ENCODE measurements at regions not wholly inside any gene's neighbourhood (a gene's known extent, or its start where the extent isn't known, plus 50 kb on each side); places are given as distances from the start of the nearest gene placed in this dataset.

GRCh38 chr5:173464813-173465212 lies 136.6 kb upstream of the STC2 start:
- H2AFZ ChIP-seq (ENCODE audit: low read depth, low read length) = no peak overlapping the region
- no peaks in the 10 kb centered on the region for H3K36me3 ChIP-seq (ENCODE audit: control insufficient read depth in 2 of 2, extremely low read depth in 1 of 2, insufficient read depth in 2 of 2, low read length in 2 of 2)
- FAIRE-seq (no peak), DNase-seq (ENCODE audit: low read depth, low spot score) (no peak)
- CTCF ChIA-PET = interaction anchor here (1.5 kb wide), 1 partner anchor 10 kb away, joined by 3 read pairs; no protein-coding TSS in a partner anchor
- no peak overlapping the region for H3K9ac ChIP-seq (replicated peaks; ENCODE audit: extremely low read depth, insufficient read depth, low read length)
- H3K9me3 ChIP-seq (replicated peaks; ENCODE audit: control insufficient read depth, insufficient read depth, low read length) = no peaks in the 10 kb centered on the region
- no peak overlapping the region for H3K4me3 ChIP-seq (replicated peaks in 1 of 3; ENCODE audit: insufficient read depth in 1 of 3, low read depth in 1 of 3, low read length in 3 of 3)
- H3K79me2 ChIP-seq (ENCODE audit: control insufficient read depth, insufficient read depth, low read length) = no peaks in the 10 kb centered on the region
- H3K4me1 ChIP-seq (ENCODE audit: control insufficient read depth, extremely low read depth, insufficient read depth, low read length) = no peaks in the 10 kb centered on the region
- no peaks in the 10 kb centered on the region for H3K27me3 ChIP-seq (ENCODE audit: control insufficient read depth in 2 of 2, insufficient read depth in 2 of 2, low read length in 2 of 2)
- intact Hi-C loops (cut with micrococcal nuclease) = no loop called here
- H3K4me2 ChIP-seq (ENCODE audit: insufficient read depth, low read length) = no peak overlapping the region
- POLR2A ChIA-PET = no interaction called here
- no peaks in the 10 kb centered on the region for H3K9me1 ChIP-seq (replicated peaks; ENCODE audit: control insufficient read depth, extremely low read depth, insufficient read depth, low read length)
- no peak overlapping the region for H3K27ac ChIP-seq (ENCODE audit: insufficient read depth, low read depth, low read length)
- H4K20me1 ChIP-seq (replicated peaks; ENCODE audit: control insufficient read depth, extremely low read depth, insufficient read depth, low read length) = no peaks in the 10 kb centered on the region
- no TSS peak for BruUV-seq (replicated peaks)
- dilution Hi-C loops (cut with MboI; ENCODE audit: extremely low pct_ligation_motif_present, low sequenced_read_pairs) = no loop called here
- no peak for TF ChIP-seq MAX (IDR thresholded peaks at IDR 0.05; ENCODE audit: insufficient read depth, insufficient read length)
- TF ChIP-seq JUN (IDR thresholded peaks at IDR 0.05; ENCODE audit: borderline replicate concordance, insufficient read depth, insufficient read length, low read depth) = no peak
- TF ChIP-seq EZH2 (IDR thresholded peaks at IDR 0.05; ENCODE audit: borderline replicate concordance, low read depth, low read length, severe bottlenecking) = no peak
- no peak for TF ChIP-seq FOS (IDR thresholded peaks at IDR 0.05; ENCODE audit: borderline replicate concordance, insufficient read depth, low read length)
- no peak for TF ChIP-seq GATA2 (IDR thresholded peaks at IDR 0.05; ENCODE audit: insufficient read depth, insufficient read length, low read depth, low read length)
- no peak for TF ChIP-seq POLR2AphosphoS5 (IDR thresholded peaks at IDR 0.05; ENCODE audit: insufficient read depth, low read depth, low read length)
- TF ChIP-seq CTCF (IDR thresholded peaks at IDR 0.05; ENCODE audit: extremely low read depth in 1 of 2, insufficient read depth in 1 of 2, low read depth in 1 of 2, low read length in 2 of 2) = no peak
- no peak for TF ChIP-seq MYC (IDR thresholded peaks at IDR 0.05; ENCODE audit: low read depth, low read length)
- TF ChIP-seq POLR2A (IDR thresholded peaks at IDR 0.05; ENCODE audit: low read depth, low read length) = no peak
